Immature natural killer cell (primary cell): ENCODE measurements at regions not wholly inside any gene's neighbourhood (a gene's known extent, or its start where the extent isn't known, plus 50 kb on each side); places are given as distances from the start of the nearest gene placed in this dataset.

Source experiments
- DNase-seq, 3 donors: peaks; one replicate each; pipeline ENCODE4 v3.0.0; 2022; ENCODE audit warnings: mixed read lengths in 1 of 3
- H3K27ac Mint-ChIP-seq, 6 donors: one replicate each; pipeline ENCODE4 v1.8.0; 2020; ENCODE audit warnings: mixed read lengths in 6 of 6, mild to moderate bottlenecking in 5 of 6, inconsistent platforms in 4 of 6, moderate library complexity in 3 of 6
- H3K27me3 Mint-ChIP-seq, 3 donors: one replicate each; pipeline ENCODE4 v1.8.0; 2020 to 2021; ENCODE audit warnings: low read depth in 3 of 3, mild to moderate bottlenecking in 3 of 3, mixed read lengths in 3 of 3, moderate library complexity in 3 of 3, inconsistent platforms in 1 of 3
- H3K36me3 Mint-ChIP-seq, 3 donors: one replicate each; pipeline ENCODE4 v1.8.0; 2020; ENCODE audit warnings: mixed read lengths in 3 of 3, inconsistent platforms in 2 of 3, mild to moderate bottlenecking in 2 of 3
- H3K4me1 Mint-ChIP-seq, 2 donors: one replicate each; pipeline ENCODE4 v1.8.0; 2020; ENCODE audit warnings: inconsistent platforms in 2 of 2, mild to moderate bottlenecking in 2 of 2, mixed read lengths in 2 of 2, moderate library complexity in 1 of 2
- H3K4me3 Mint-ChIP-seq, 5 donors: one replicate each; pipeline ENCODE4 v1.8.0; 2020; ENCODE audit warnings: mild to moderate bottlenecking in 5 of 5, mixed read lengths in 5 of 5, inconsistent platforms in 3 of 5, moderate library complexity in 3 of 5
- H3K9me3 Mint-ChIP-seq, 6 donors: one replicate each; pipeline ENCODE4 v1.8.0; 2020; ENCODE audit warnings: mild to moderate bottlenecking in 6 of 6, mixed read lengths in 6 of 6, inconsistent platforms in 4 of 6, moderate library complexity in 3 of 6

GRCh38 chr15:70533931-70534742 is 229.2 kb downstream of the UACA start:
- no peak for DNase-seq
- Mint-ChIP-seq H3K36me3 (peaks cover 0 to 8% (median 3%) of the 10 kb centered on the region in 3 donors), H3K4me3 (peak overlapping the region; percentile 62 to 84 (median 74)), H3K9me3 (no peaks in the 10 kb centered on the region), H3K27me3 (peaks cover 0 to 8% (median 6%) of the 10 kb centered on the region in 3 donors), H3K27ac (peak overlapping the region in 1 of 6 donors; percentile 46), H3K4me1 (peaks cover 38 to 51% of the 10 kb centered on the region in 2 donors)

GRCh38 chr15:70532531-70533186 is 230.7 kb downstream of the UACA start:
- peaks cover 0 to 7% (median 2%) of the 10 kb centered on the region in 3 donors for H3K27me3 Mint-ChIP-seq
- DNase-seq = no peak
- H3K9me3 Mint-ChIP-seq = no peaks in the 10 kb centered on the region
- no peak overlapping the region for H3K4me3 Mint-ChIP-seq
- H3K4me1 Mint-ChIP-seq = peaks cover 51 to 65% of the 10 kb centered on the region in 2 donors
- no peak overlapping the region for H3K27ac Mint-ChIP-seq
- H3K36me3 Mint-ChIP-seq = peaks cover 0 to 14% (median 6%) of the 10 kb centered on the region in 3 donors

DNA sequence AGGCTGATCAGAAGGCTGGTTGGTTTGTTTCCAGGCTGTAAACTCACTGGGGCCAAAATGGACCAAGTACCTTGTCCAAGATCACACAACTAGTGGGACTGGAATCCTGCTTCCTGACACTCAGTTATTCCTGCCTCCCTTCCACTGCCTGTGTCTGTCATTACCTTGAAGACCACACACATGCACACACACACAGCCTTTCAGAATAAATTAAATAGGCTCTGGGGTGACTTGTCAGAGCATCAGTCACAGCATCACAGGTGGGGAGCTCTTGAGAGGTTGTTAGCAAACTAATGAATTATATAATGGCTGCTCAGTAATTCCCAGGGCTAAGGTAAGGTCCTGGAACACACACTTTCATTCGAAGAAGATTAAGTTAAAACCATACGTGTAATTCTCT is 231.8 kb downstream of the UACA start:
- no peak for DNase-seq
- Mint-ChIP-seq H3K4me1 (peaks cover 57 to 73% of the 10 kb centered on the region in 2 donors), H3K27ac (no peak overlapping the region), H3K27me3 (peaks cover 0 to 7% (median 2%) of the 10 kb centered on the region in 3 donors), H3K9me3 (no peaks in the 10 kb centered on the region), H3K4me3 (no peak overlapping the region), H3K36me3 (peaks cover 0 to 14% (median 6%) of the 10 kb centered on the region in 3 donors)

- Mint-ChIP-seq H3K27ac (no peak overlapping the region), H3K27me3 (peaks cover 0 to 7% (median 2%) of the 10 kb centered on the region in 3 donors), H3K36me3 (peaks cover 0 to 14% (median 6%) of the 10 kb centered on the region in 3 donors), H3K4me3 (no peak overlapping the region), H3K9me3 (no peaks in the 10 kb centered on the region), H3K4me1 (peaks cover 51 to 66% of the 10 kb centered on the region in 2 donors)
- DNase-seq = no peak
These were observed 232.5 kb downstream of the UACA start for GRCh38 chr15:70530906-70531305.

GRCh38 chr15:70530503-70530902 is 232.9 kb downstream of the UACA start:
- DNase-seq = no peak
- Mint-ChIP-seq H3K27me3 (peaks cover 0 to 5% (median 2%) of the 10 kb centered on the region in 3 donors), H3K27ac (peak overlapping the region in 4 of 6 donors; percentile 8 to 72 (median 36)), H3K36me3 (peaks cover 0 to 14% (median 6%) of the 10 kb centered on the region in 3 donors), H3K4me1 (peaks cover 46 to 62% of the 10 kb centered on the region in 2 donors), H3K4me3 (peak overlapping the region in 1 of 5 donors; percentile 7), H3K9me3 (no peaks in the 10 kb centered on the region)

- peaks cover 0 to 14% (median 6%) of the 10 kb centered on the region in 3 donors for H3K36me3 Mint-ChIP-seq
- H3K4me1 Mint-ChIP-seq = peaks cover 42 to 58% of the 10 kb centered on the region in 2 donors
- peak overlapping the region in 2 of 5 donors; percentile 7 to 38 for H3K4me3 Mint-ChIP-seq
- no peaks in the 10 kb centered on the region for H3K9me3 Mint-ChIP-seq
- no peak for DNase-seq
- H3K27me3 Mint-ChIP-seq = peaks cover 0 to 4% (median 2%) of the 10 kb centered on the region in 3 donors
- H3K27ac Mint-ChIP-seq = peak overlapping the region in 4 of 6 donors; percentile 8 to 72 (median 36)
These were observed 233.3 kb downstream of the UACA start for GRCh38 chr15:70530017-70530499.

DNA sequence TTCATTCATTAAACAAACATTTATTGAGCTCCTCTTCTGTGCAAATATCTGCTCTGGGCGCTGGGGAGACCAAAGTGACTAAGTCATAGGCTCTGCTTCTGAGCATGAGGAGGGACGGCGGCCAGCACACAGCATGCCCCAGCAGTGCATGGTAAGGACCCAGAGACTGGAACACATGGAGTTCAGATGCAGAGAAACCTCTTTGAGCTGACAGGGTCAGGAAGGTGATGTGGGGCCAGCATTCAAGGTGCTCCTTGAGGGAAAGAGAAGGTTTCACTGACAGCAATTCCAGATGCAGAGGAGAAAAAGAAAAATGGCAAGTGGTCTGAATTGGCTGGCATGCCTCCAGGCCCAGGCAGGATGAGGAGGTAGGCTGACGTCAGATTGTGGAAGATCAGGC is 234.5 kb downstream of the UACA start:
- peak overlapping the region in 4 of 5 donors; percentile 69 to 80 (median 76) for H3K4me3 Mint-ChIP-seq
- H3K36me3 Mint-ChIP-seq = peaks cover 0 to 14% (median 6%) of the 10 kb centered on the region in 3 donors
- no peak for DNase-seq
- peak overlapping the region; percentile 41 to 93 (median 90) for H3K27ac Mint-ChIP-seq
- H3K9me3 Mint-ChIP-seq = no peaks in the 10 kb centered on the region
- H3K4me1 Mint-ChIP-seq = peaks cover 31 to 45% of the 10 kb centered on the region in 2 donors
- H3K27me3 Mint-ChIP-seq = peaks cover 0 to 3% (median 2%) of the 10 kb centered on the region in 3 donors

DNA sequence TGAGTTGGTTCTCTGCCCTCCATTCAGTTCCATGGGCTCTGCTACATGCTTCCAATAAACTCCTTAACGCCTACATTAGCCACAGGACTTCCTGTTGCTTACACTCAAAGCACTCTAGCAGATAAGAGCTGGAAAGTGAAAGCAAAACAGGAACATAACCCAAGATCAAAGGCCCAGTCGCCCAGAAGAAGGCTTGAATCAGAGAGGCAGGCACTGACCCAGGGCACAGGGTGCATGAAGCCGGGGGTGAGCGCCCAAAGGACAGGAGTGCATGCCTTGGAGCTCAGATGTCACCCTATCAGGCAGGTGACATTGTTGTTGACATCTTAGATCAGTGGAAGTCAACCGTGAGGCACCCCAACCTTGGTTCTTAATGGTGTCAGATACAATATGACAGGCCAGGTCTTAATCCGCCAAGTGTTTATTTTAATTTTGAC is 235.1 kb downstream of the UACA start:
- Mint-ChIP-seq H3K27me3 (peaks cover 0 to 2% (median 1%) of the 10 kb centered on the region in 3 donors), H3K36me3 (peaks cover 0 to 14% (median 6%) of the 10 kb centered on the region in 3 donors), H3K9me3 (no peaks in the 10 kb centered on the region), H3K4me1 (peaks cover 29 to 40% of the 10 kb centered on the region in 2 donors), H3K27ac (peak overlapping the region; percentile 83 to 93 (median 90)), H3K4me3 (peak overlapping the region; percentile 69 to 80 (median 74))
- peak; percentile 73 to 76 (median 74) for DNase-seq

DNA sequence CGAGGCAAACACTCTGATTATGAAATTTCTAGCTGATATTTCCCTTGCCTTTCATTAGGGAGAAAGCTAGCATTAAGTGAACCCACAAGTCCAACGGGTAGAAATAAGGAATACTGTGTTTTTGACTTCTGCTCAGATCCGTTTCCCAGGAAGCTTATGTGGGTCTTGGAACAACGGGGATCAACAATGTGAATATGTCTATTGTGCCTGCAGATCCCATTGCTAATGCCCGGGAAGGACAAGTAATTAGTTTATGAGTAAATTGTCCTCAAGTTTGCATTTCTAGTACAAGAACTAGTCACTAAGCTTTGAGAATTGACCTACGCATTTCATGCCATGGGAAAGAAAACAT is 236.4 kb downstream of the UACA start:
- H3K4me1 Mint-ChIP-seq = peaks cover 29 to 39% of the 10 kb centered on the region in 2 donors
- peaks cover 0 to 14% (median 6%) of the 10 kb centered on the region in 3 donors for H3K36me3 Mint-ChIP-seq
- H3K27ac Mint-ChIP-seq = peak overlapping the region in 2 of 6 donors; percentile 42 to 54

GRCh38 chr15:70526221-70526973 is 237.0 kb downstream of the UACA start:
- peak overlapping the region in 1 of 5 donors; percentile 39 for H3K4me3 Mint-ChIP-seq
- peak in 1 of 3 donors; percentile 44 for DNase-seq
- H3K27ac Mint-ChIP-seq = peak overlapping the region in 1 of 6 donors; percentile 42
- H3K4me1 Mint-ChIP-seq = peaks cover 29 to 39% of the 10 kb centered on the region in 2 donors
- H3K27me3 Mint-ChIP-seq = peaks cover 0 to 3% (median 3%) of the 10 kb centered on the region in 3 donors
- peaks cover 0 to 14% (median 6%) of the 10 kb centered on the region in 3 donors for H3K36me3 Mint-ChIP-seq
- H3K9me3 Mint-ChIP-seq = no peaks in the 10 kb centered on the region

More for the DNA sequence above, 236.4 kb downstream of the UACA start:
- Mint-ChIP-seq H3K4me3 (peak overlapping the region in 2 of 5 donors; percentile 31 to 39), H3K27me3 (peaks cover 0 to 2% (median 0%) of the 10 kb centered on the region in 3 donors), H3K9me3 (no peaks in the 10 kb centered on the region)
- no peak for DNase-seq

- H3K4me1 Mint-ChIP-seq = peaks cover 29 to 39% of the 10 kb centered on the region in 2 donors
- H3K27ac Mint-ChIP-seq = peak overlapping the region in 1 of 6 donors; percentile 21
- DNase-seq = no peak
- peaks cover 0 to 7% (median 3%) of the 10 kb centered on the region in 3 donors for H3K27me3 Mint-ChIP-seq
- H3K4me3 Mint-ChIP-seq = no peak overlapping the region
- peaks cover 0 to 14% (median 6%) of the 10 kb centered on the region in 3 donors for H3K36me3 Mint-ChIP-seq
- H3K9me3 Mint-ChIP-seq = no peaks in the 10 kb centered on the region
These were observed 237.8 kb downstream of the UACA start for GRCh38 chr15:70525551-70525950.

GRCh38 chr15:70524470-70524869 is 238.9 kb downstream of the UACA start:
- Mint-ChIP-seq H3K27me3 (peaks cover 2 to 7% (median 3%) of the 10 kb centered on the region in 3 donors), H3K4me1 (peaks cover 25 to 28% of the 10 kb centered on the region in 2 donors), H3K36me3 (peaks cover 0 to 10% (median 3%) of the 10 kb centered on the region in 3 donors), H3K27ac (no peak overlapping the region), H3K9me3 (no peaks in the 10 kb centered on the region), H3K4me3 (no peak overlapping the region)
- no peak for DNase-seq

GRCh38 chr15:70523616-70524015 is 239.7 kb downstream of the UACA start:
- no peak overlapping the region for H3K27ac Mint-ChIP-seq
- H3K4me3 Mint-ChIP-seq = no peak overlapping the region
- peaks cover 0 to 9% (median 3%) of the 10 kb centered on the region in 3 donors for H3K36me3 Mint-ChIP-seq
- no peaks in the 10 kb centered on the region for H3K9me3 Mint-ChIP-seq
- no peak for DNase-seq
- peaks cover 17 to 19% of the 10 kb centered on the region in 2 donors for H3K4me1 Mint-ChIP-seq
- H3K27me3 Mint-ChIP-seq = peaks cover 2 to 7% (median 3%) of the 10 kb centered on the region in 3 donors
